Ovary (tissue), 7 donors: ENCODE measurements at regions not wholly inside any gene's neighbourhood (a gene's known extent, or its start where the extent isn't known, plus 50 kb on each side); places are given as distances from the start of the nearest gene placed in this dataset.

ENCODE experiments used
- DNase-seq, 5 donors: peaks; one replicate each; pipeline ENCODE4 v3.0.0-alpha.2; 2019 to 2020
- H3K27ac ChIP-seq, 2 donors: fragments of 200-600 bp; one replicate each; pipeline versions ENCODE4 v1.5.1 to v1.8.0; 2019 to 2022
- H3K27me3 ChIP-seq: fragments of 200-600 bp; one replicate; pipeline ENCODE4 v1.8.0; 2022
- H3K36me3 ChIP-seq: fragments of 200-600 bp; sonication (generic); one replicate; pipeline ENCODE4 v1.5.1; 2019
- H3K4me1 ChIP-seq: one replicate; pipeline ENCODE4 v1.8.1; 2013; ENCODE audit warnings: mild to moderate bottlenecking, moderate library complexity; ENCODE audit not compliant: insufficient read depth
- H3K4me3 ChIP-seq: fragments of 200-600 bp; sonication (generic); one replicate; pipeline ENCODE4 v1.5.1; 2017
- H3K9me3 ChIP-seq, 2 donors: fragments of 200-600 bp in 1 of 2; sonication (generic) in 1 of 2; one replicate each; pipeline versions ENCODE4 v1.5.1 to v1.8.1; 2013 to 2019; ENCODE audit warnings: mild to moderate bottlenecking in 1 of 2, moderate library complexity in 1 of 2
- CTCF ChIP-seq, 3 donors: fragments of 450-650 bp in 2 of 3; fragments of 200-600 bp in 1 of 3; IDR thresholded peaks; one replicate each; pipeline versions ENCODE4 v1.5.1 to v1.8.0; 2016 to 2022; ENCODE audit warnings: antibody characterized with exemption in 3 of 3, mild to moderate bottlenecking in 1 of 3
- EP300 ChIP-seq: sonication (generic); formaldehyde crosslinking; IDR thresholded peaks from one replicate; pipeline ENCODE4 v1.6.1; 2017; ENCODE audit warnings: antibody characterized with exemption
- POLR2A ChIP-seq: fragments of 450-650 bp; IDR thresholded peaks from one replicate; pipeline ENCODE4 v1.6.1; 2017; ENCODE audit warnings: antibody characterized with exemption, mild to moderate bottlenecking, moderate library complexity
- WGBS, 3 donors: extraction: QIAGEN DNeasy Blood & Tissue Kit in 1 of 3; methylation state at CpG; one replicate each; pipeline versions ENCODE4 v1.1.5 to v1.1.7; 2013 to 2017; 5-methylcytosine and 5-hydroxymethylcytosine counted together
- intact Hi-C, 4 donors: fragments of 100-400 bp; cut with DNase I; formaldehyde crosslinking; loops; one replicate each; pipeline versions ENCODE4 v1.11.0 to v1.15.1; 2022 to 2023
- donor health status: DM: no; HTN: no; CAD: no; lungs with moderate emphysema.
- donor health status: DM: no; HTN: no; CAD: no.
- donor health status: Bipolar disorder and iron deficiency.
- donor health status: DM: no; HTN: no; CAD: no.
- donor health status: DM: yes; HTN: yes; CAD: no.

DNA sequence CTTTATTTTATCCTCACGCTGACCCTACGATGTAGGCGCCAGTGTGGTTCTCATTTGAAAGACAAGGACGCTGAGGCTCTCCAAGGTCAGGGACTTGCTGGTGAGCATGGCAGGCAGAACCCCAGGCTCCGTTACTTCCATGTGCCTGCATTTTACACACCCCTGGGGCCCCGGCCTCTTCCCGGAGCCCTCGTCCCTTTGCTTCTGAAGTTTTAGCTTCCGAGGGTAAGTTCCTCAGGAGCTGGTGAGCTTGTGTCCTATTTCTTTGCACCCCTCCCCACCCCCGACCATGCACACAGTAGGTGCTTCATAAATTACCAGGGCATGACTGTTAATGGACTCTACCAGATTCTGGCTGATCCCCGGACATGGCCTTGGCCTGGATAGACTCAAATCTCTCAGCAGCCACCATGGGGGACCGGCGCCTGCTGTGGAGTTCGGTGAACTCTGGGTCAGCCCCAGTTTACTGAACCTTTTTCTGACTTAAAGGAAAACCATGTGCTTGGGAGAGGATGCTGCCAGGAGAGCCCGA, 59.3 kb upstream of the RNU6ATAC start:
- H3K27ac ChIP-seq = peak overlapping the region in 1 of 2 donors; percentile 60
- no peaks in the 10 kb centered on the region for H3K9me3 ChIP-seq
- H3K4me3 ChIP-seq = no peak overlapping the region
- intact Hi-C loops = no loop called here
- H3K4me1 ChIP-seq = peaks cover 18% of the 10 kb centered on the region
- H3K36me3 ChIP-seq = no peaks in the 10 kb centered on the region
- H3K27me3 ChIP-seq = no peaks in the 10 kb centered on the region
- no peak for TF ChIP-seq CTCF (IDR thresholded peaks at IDR 0.05)
- no peak for TF ChIP-seq POLR2A
- TF ChIP-seq EP300 = no peak
- WGBS, 3 donors = 28 to 55% (median 33%) methylated on average over 15 of the region's 15 CpGs
- peak; percentile 26 to 47 (median 35) for DNase-seq

- DNase-seq = no peak
- intact Hi-C loops = no loop called here
- Histone ChIP-seq H3K4me1 (peaks cover 18% of the 10 kb centered on the region), H3K36me3 (no peaks in the 10 kb centered on the region), H3K9me3 (no peaks in the 10 kb centered on the region), H3K4me3 (no peak overlapping the region), H3K27me3 (no peaks in the 10 kb centered on the region), H3K27ac (peak overlapping the region in 1 of 2 donors; percentile 60)
- TF ChIP-seq POLR2A (no peak), CTCF (IDR thresholded peaks at IDR 0.05) (no peak), EP300 (no peak)
- WGBS, 3 donors = 45 to 59% (median 50%) methylated on average over 9 of the region's 9 CpGs
These were observed 59.8 kb upstream of the RNU6ATAC start for GRCh38 chr9:134224127-134224526.

DNA sequence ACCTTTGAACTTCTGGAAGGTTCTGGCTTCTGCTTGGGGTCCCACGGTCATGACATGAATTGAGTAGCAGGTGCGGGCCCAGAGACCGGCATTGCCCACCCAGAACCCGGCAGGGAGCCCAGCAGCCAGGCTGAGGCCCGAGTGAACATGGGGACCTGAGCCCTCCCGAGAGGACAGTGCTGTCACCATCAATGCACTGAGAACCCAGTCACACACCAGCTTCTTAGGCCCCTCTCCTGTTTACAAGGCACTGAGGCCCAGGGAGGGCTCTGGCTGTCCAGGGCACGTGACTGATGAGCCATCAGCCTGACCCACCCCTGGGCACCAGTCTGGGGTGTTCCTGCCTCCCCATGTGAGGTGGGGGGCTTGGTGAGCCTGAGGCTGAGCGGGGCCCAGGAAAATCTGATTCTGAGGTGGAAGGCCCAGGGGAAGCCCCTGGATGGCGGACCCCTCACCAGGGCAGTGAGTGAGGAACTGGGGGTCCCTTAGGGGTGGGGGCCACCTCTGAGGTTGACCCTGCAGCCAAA, 60.3 kb upstream of the RNU6ATAC start:
- DNase-seq = peak; percentile 12 to 32 (median 20)
- H3K36me3 ChIP-seq = no peaks in the 10 kb centered on the region
- H3K4me1 ChIP-seq = peaks cover 18% of the 10 kb centered on the region
- no peaks in the 10 kb centered on the region for H3K27me3 ChIP-seq
- intact Hi-C loops = no loop called here
- H3K4me3 ChIP-seq = no peak overlapping the region
- H3K9me3 ChIP-seq = no peaks in the 10 kb centered on the region
- WGBS, 3 donors = 74 to 95% (median 88%) methylated on average over 5 to 9 of the region's 9 CpGs
- peak overlapping the region in 1 of 2 donors; percentile 60 for H3K27ac ChIP-seq
- TF ChIP-seq EP300 = no peak
- no peak for TF ChIP-seq CTCF (IDR thresholded peaks at IDR 0.05)
- TF ChIP-seq POLR2A = no peak

DNA sequence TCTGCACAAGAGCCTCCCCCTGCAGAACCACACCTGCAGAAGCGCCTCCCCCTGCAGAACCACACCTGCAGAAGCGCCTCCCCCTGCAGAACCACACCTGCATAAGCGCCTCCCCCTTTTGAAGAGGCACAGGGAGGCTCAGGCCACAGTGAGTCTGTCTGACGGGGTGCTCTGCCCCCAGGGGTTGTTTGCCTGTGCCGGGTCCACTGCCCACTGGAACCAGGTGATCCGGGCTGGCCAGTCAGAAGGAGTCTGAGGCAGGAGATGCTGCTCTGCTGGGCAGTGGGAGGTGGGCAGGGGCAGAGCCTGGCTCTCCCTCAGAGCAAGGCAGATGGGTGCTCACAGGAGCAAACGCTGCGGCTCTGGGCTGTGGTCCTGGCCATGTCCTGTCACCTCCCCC, 60.8 kb upstream of the RNU6ATAC start:
- no peak overlapping the region for H3K27ac ChIP-seq
- no peaks in the 10 kb centered on the region for H3K9me3 ChIP-seq
- H3K4me3 ChIP-seq = no peak overlapping the region
- H3K27me3 ChIP-seq = no peaks in the 10 kb centered on the region
- peak in 3 of 5 donors; percentile 10 to 29 (median 15) for DNase-seq
- peaks cover 18% of the 10 kb centered on the region for H3K4me1 ChIP-seq
- no peaks in the 10 kb centered on the region for H3K36me3 ChIP-seq
- WGBS, 3 donors = 89 to 95% (median 95%) methylated on average over 7 to 8 of the region's 8 CpGs
- TF ChIP-seq EP300 (no peak), CTCF (IDR thresholded peaks at IDR 0.05) (no peak), POLR2A (no peak)
- intact Hi-C loops = no loop called here
